HepG2 (cell line): ENCODE measurements at regions not wholly inside any gene's neighbourhood (a gene's known extent, or its start where the extent isn't known, plus 50 kb on each side); places are given as distances from the start of the nearest gene placed in this dataset.

ENCODE experiments used
- ATAC-seq: fragments of 200-7000 bp; cut with Tn5 transposase; 3 replicates; pipeline ENCODE4 v1.9.1; 2020; ENCODE audit warnings: mild to moderate bottlenecking, moderate library complexity
- BruUV-seq: library from RNA; stranded (reverse); fragments of 400-500 nt; replicated peaks from 2 replicates; lab custom pipeline; 2021; lab: Mats Ljungman, UMichigan
- CTCF ChIA-PET: fragments of 300-600 bp; formaldehyde crosslinking; extraction: SDS; loops from one replicate; lab custom pipeline; 2021; ENCODE audit warnings: low total read pairs, inconsistent platforms, low intra/inter-chr PET ratio; lab: Yijun Ruan, JAX
- POLR2A ChIA-PET: fragments of 350-600 bp; sonication (Branson Sonifier 250); formaldehyde crosslinking; loops from one replicate; lab custom pipeline; 2020; ENCODE audit warnings: antibody characterized with exemption, inconsistent platforms; lab: Yijun Ruan, JAX
- DNase-seq: peaks from one replicate; pipeline ENCODE4 v3.0.0-alpha.2; 2015; ENCODE audit warnings: low spot score
- FAIRE-seq: peaks from 3 replicates; lab custom pipeline; 2011; peaks lifted over from hg19 to GRCh38; lab: Jason Lieb, UNC
- H2AFZ ChIP-seq: one replicate; pipeline ENCODE4 v1.6.1; 2011; ENCODE audit warnings: low read length, inconsistent platforms
- H3K27ac ChIP-seq: fragments of 300-600 bp; 3 replicates; pipeline ENCODE4 v1.8.0; 2011; ENCODE audit warnings: mixed run types, mild to moderate bottlenecking, mixed read lengths, low read length, inconsistent platforms; ENCODE audit not compliant: insufficient read depth; ENCODE audit errors: extremely low read length
- H3K27me3 ChIP-seq, 2 experiments: fragments of 200-600 bp in 1 of 2; 2 replicates in 1 of 2; 3 replicates in 1 of 2; pipeline versions ENCODE4 v1.6.0 to v1.8.0; 2011; ENCODE audit warnings: low read length in 2 of 2, mild to moderate bottlenecking in 2 of 2, moderate library complexity in 2 of 2, inconsistent platforms in 1 of 2; ENCODE audit not compliant: insufficient read depth in 2 of 2, control insufficient read depth in 1 of 2
- H3K36me3 ChIP-seq, 2 experiments: fragments of 200-600 bp in 1 of 2; replicated peaks in 1 of 2; 2 replicates in 1 of 2; 3 replicates in 1 of 2; pipeline versions ENCODE4 v1.5.1 to v1.8.0; 2011; ENCODE audit warnings: low read length in 2 of 2, inconsistent platforms in 1 of 2; ENCODE audit not compliant: insufficient read depth in 2 of 2, control insufficient read depth in 1 of 2
- H3K4me1 ChIP-seq: 2 replicates; pipeline ENCODE4 v1.5.1; 2012; ENCODE audit warnings: low read length, inconsistent platforms; ENCODE audit not compliant: insufficient read depth
- H3K4me2 ChIP-seq: 2 replicates; pipeline ENCODE4 v1.6.0; 2011; ENCODE audit warnings: low read depth, low read length, inconsistent platforms
- H3K4me3 ChIP-seq, 3 experiments: fragments of 200-600 bp in 1 of 3; sonication (generic), shearing (Covaris generic) in 1 of 3; replicated peaks in 1 of 3; 2 replicates each; pipeline ENCODE4 v1.5.1; 2011 to 2016; ENCODE audit warnings: low read length in 3 of 3, inconsistent platforms in 2 of 3, low read depth in 2 of 3, mild to moderate bottlenecking in 2 of 3, control low read depth in 1 of 3, mixed read lengths in 1 of 3; ENCODE audit not compliant: insufficient read depth in 1 of 3
- H3K79me2 ChIP-seq: one replicate; pipeline ENCODE4 v1.6.1; 2011; ENCODE audit warnings: low read length, inconsistent platforms; ENCODE audit not compliant: insufficient read depth
- H3K9ac ChIP-seq: 2 replicates; pipeline ENCODE4 v1.6.0; 2011; ENCODE audit warnings: mild to moderate bottlenecking, low read depth, low read length, inconsistent platforms; ENCODE audit not compliant: insufficient read depth
- H3K9me3 ChIP-seq: 2 replicates; pipeline ENCODE4 v1.5.1; 2012; ENCODE audit warnings: mild to moderate bottlenecking, low read length
- H4K20me1 ChIP-seq: 2 replicates; pipeline ENCODE4 v1.6.0; 2011; ENCODE audit warnings: inconsistent platforms, mild to moderate bottlenecking, low read length, moderate library complexity; ENCODE audit not compliant: insufficient read depth
- ADNP ChIP-seq: sonication (generic); formaldehyde crosslinking; IDR thresholded peaks from 2 replicates; pipeline ENCODE4 v1.4.0; 2020; ENCODE audit warnings: missing genetic modification reagents
- AGO1 ChIP-seq: fragments of 200-400 bp; formaldehyde crosslinking; IDR thresholded peaks from 2 replicates; pipeline ENCODE4 v1.6.1; 2017; ENCODE audit warnings: mild to moderate bottlenecking, low read depth, low read length, moderate library complexity; ENCODE audit not compliant: poor library complexity, severe bottlenecking
- AKAP8 ChIP-seq: sonication (generic); formaldehyde crosslinking; IDR thresholded peaks from 2 replicates; pipeline ENCODE4 v1.5.1; 2020; ENCODE audit warnings: mild to moderate bottlenecking, missing genetic modification reagents
- ARHGAP35 ChIP-seq: sonication (generic); formaldehyde crosslinking; IDR thresholded peaks from 2 replicates; pipeline ENCODE4 v1.9.0; 2022; ENCODE audit warnings: mild to moderate bottlenecking, inconsistent platforms, moderate library complexity, missing genetic modification reagents, borderline replicate concordance
- DR1 ChIP-seq: sonication (generic); formaldehyde crosslinking; IDR thresholded peaks from 2 replicates; pipeline ENCODE4 v1.8.0; 2021; ENCODE audit warnings: mild to moderate bottlenecking, missing genetic modification reagents, inconsistent platforms
- FLYWCH1 ChIP-seq: sonication (generic); formaldehyde crosslinking; IDR thresholded peaks from 2 replicates; pipeline ENCODE4 v1.8.1; 2023; ENCODE audit warnings: mild to moderate bottlenecking, missing genetic modification reagents
- FOXA3 ChIP-seq: IDR thresholded peaks from 2 replicates; pipeline ENCODE4 v1.6.1; 2016; ENCODE audit warnings: missing genetic modification reagents, missing compliant biosample characterization
- GATAD2A ChIP-seq: IDR thresholded peaks from 2 replicates; pipeline ENCODE4 v1.6.1; 2016
- HDAC6 ChIP-seq: fragments of 200-600 bp; sonication (generic); IDR thresholded peaks from 2 replicates; pipeline ENCODE4 v1.7.0; 2017; ENCODE audit warnings: mild to moderate bottlenecking, antibody characterized with exemption, low read length, low read depth
- HMG20B ChIP-seq: conservative IDR thresholded peaks from 2 replicates; pipeline ENCODE4 v1.6.1; 2016; ENCODE audit warnings: missing genetic modification reagents, missing compliant biosample characterization
- IRF1 ChIP-seq: sonication (generic); formaldehyde crosslinking; IDR thresholded peaks from 2 replicates; pipeline ENCODE4 v1.4.0; 2020; ENCODE audit warnings: low read depth, mild to moderate bottlenecking, missing genetic modification reagents
- KLF13 ChIP-seq: sonication (generic); formaldehyde crosslinking; IDR thresholded peaks from 2 replicates; pipeline ENCODE4 v1.4.0; 2020; ENCODE audit warnings: mild to moderate bottlenecking, missing genetic modification reagents
- MAZ ChIP-seq, 2 experiments: sonication (generic) in 1 of 2; formaldehyde crosslinking in 1 of 2; IDR thresholded peaks; 2 replicates each; pipeline versions ENCODE4 v1.5.0 to v1.6.1; 2012 to 2020; ENCODE audit warnings: low read depth in 2 of 2, mild to moderate bottlenecking in 2 of 2, borderline replicate concordance in 1 of 2, improper control_type of control experiment in 1 of 2, low read length in 1 of 2, missing genetic modification reagents in 1 of 2, moderate library complexity in 1 of 2
- NFYC ChIP-seq: IDR thresholded peaks from 2 replicates; pipeline ENCODE4 v1.6.1; 2016; ENCODE audit warnings: missing genetic modification reagents, missing compliant biosample characterization
- RARG ChIP-seq: sonication (generic); formaldehyde crosslinking; IDR thresholded peaks from 2 replicates; pipeline ENCODE4 v1.4.0; 2020; ENCODE audit warnings: low read depth, mild to moderate bottlenecking, missing genetic modification reagents
- TCF7L2 ChIP-seq: IDR thresholded peaks from 2 replicates; pipeline ENCODE4 v1.6.1; 2011; ENCODE audit warnings: mild to moderate bottlenecking, low read depth, low read length, moderate library complexity
- U2AF2 ChIP-seq: fragments of 200-400 bp; formaldehyde crosslinking; IDR thresholded peaks from 2 replicates; pipeline ENCODE4 v1.6.1; 2017; ENCODE audit warnings: low read depth, mild to moderate bottlenecking, low read length
- XBP1 ChIP-seq: sonication (generic); formaldehyde crosslinking; IDR thresholded peaks from 2 replicates; pipeline ENCODE4 v1.5.0; 2020; ENCODE audit warnings: missing genetic modification reagents
- ZFX ChIP-seq: sonication (generic); formaldehyde crosslinking; IDR thresholded peaks from 2 replicates; pipeline ENCODE4 v1.4.0; 2020; ENCODE audit warnings: mild to moderate bottlenecking, low read depth, missing genetic modification reagents, moderate library complexity
- ZNF235 ChIP-seq: sonication (generic); formaldehyde crosslinking; IDR thresholded peaks from 2 replicates; pipeline ENCODE4 v1.8.1; 2023; ENCODE audit warnings: mild to moderate bottlenecking, missing genetic modification reagents, borderline replicate concordance
- ZNF547 ChIP-seq: sonication (generic); formaldehyde crosslinking; IDR thresholded peaks from 2 replicates; pipeline ENCODE4 v1.5.1; 2020; ENCODE audit warnings: mild to moderate bottlenecking, missing genetic modification reagents
- ZNF720 ChIP-seq: sonication (generic); formaldehyde crosslinking; IDR thresholded peaks from 2 replicates; pipeline ENCODE4 v1.4.0; 2020; ENCODE audit warnings: missing genetic modification reagents
- ZNF749 ChIP-seq: sonication (generic); formaldehyde crosslinking; IDR thresholded peaks from 2 replicates; pipeline ENCODE4 v1.8.0; 2022; ENCODE audit warnings: mild to moderate bottlenecking, missing genetic modification reagents, moderate library complexity, borderline replicate concordance
- ZSCAN20 ChIP-seq: sonication (generic); formaldehyde crosslinking; IDR thresholded peaks from 2 replicates; pipeline ENCODE4 v1.4.0; 2020; ENCODE audit warnings: missing genetic modification reagents, mild to moderate bottlenecking, borderline replicate concordance
- ZZZ3 ChIP-seq: sonication (generic); formaldehyde crosslinking; IDR thresholded peaks from 2 replicates; pipeline ENCODE4 v1.4.0; 2020; ENCODE audit warnings: missing genetic modification reagents, mild to moderate bottlenecking, borderline replicate concordance
- WGBS: methylation state at CpG from one replicate; pipeline ENCODE4 v1.1.6; 2017; ENCODE audit warnings: low lambda C conversion rate; 5-methylcytosine and 5-hydroxymethylcytosine counted together
- in situ Hi-C: cut with HindIII; loops from 2 replicates; pipeline ENCODE4 v1.10.0; 2017; ENCODE audit warnings: low pct_unique_long_range_greater_than_20kb; ENCODE audit not compliant: extremely low pct_ligation_motif_present
- intact Hi-C: fragments of 100-400 bp; cut with micrococcal nuclease; formaldehyde crosslinking; loops from one replicate; pipeline ENCODE4 v1.10.0; 2022; ENCODE audit not compliant: unreplicated experiment
- TF ChIP-seq, protein P1 (sequence below): sonication (generic); formaldehyde crosslinking; IDR thresholded peaks from 2 replicates; pipeline ENCODE4 v1.4.0; 2020; ENCODE audit warnings: missing genetic modification reagents

DNA sequence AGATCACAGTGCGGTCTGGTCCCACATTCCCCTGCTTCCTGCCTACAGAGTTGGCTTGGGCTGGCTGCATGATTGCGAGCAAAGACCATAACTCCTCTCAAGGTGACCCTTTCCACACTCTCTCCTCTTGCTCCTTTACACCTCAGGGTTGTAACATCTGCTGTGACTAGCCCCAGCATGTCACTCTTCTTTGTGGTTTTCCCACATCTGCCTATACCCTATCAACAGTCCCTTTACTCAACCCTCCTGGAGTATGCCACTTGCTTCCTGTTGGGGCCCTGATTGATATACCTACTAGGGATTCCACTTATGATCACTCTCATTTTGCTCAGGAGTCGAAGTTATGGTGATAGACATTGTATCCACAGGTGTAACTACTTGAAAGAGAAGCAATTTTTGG is 58.9 kb upstream of the SGK1 start (continued):
- TF ChIP-seq MAZ (IDR thresholded peaks at IDR 0.05; ENCODE audit: borderline replicate concordance, low read depth, low read length) (no peak), MAZ (CRISPR knock-in tag; IDR thresholded peaks at IDR 0.05; ENCODE audit: low read depth) (no peak), ADNP (CRISPR knock-in tag) (no peak), ZZZ3 (CRISPR knock-in tag) (no peak), ARHGAP35 (CRISPR knock-in tag) (no peak), ZNF547 (CRISPR knock-in tag) (no peak), HDAC6 (no peak), TCF7L2 (no peak), GATAD2A (no peak)
- TF ChIP-seq, all 625 proteins: peak for 0

DNA sequence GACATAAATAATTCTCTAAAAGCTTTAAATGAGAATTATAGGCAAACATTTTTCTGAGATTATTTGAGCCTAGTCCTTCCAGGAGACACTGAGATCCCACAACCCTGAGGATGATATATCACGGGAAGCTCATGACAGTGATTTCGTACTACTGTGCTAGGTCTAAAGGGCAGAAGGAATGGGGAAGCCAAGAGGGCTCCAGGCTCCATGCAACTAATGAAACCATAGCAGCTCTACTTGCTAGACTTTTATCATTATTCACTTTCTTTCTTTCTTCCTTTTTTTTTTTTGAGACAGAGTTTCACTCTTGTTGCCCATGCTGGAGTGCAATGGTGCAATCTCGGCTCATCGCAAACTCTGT is 57.3 kb upstream of the SGK1 start:
- H3K9me3 ChIP-seq: no peaks in the 10 kb centered on the region
- POLR2A ChIA-PET: interaction anchor here (0.6 kb wide), 1 partner anchor 22 kb away, joined by 3 read pairs; no protein-coding TSS in a partner anchor
- BruUV-seq: no TSS peak
- CTCF ChIA-PET: no interaction called here
- H3K36me3 ChIP-seq: no peaks in the 10 kb centered on the region
- DNase-seq (no peak), ATAC-seq (no peak), FAIRE-seq (no peak)
- H3K27me3 ChIP-seq: peaks cover 0 to 3% of the 10 kb centered on the region in 2 experiments; a peak in 2 of 5 replicates
- no peak overlapping the region for H3K9ac ChIP-seq
- in situ Hi-C loops (no loop called here), intact Hi-C loops (no loop called here)
- H2AFZ ChIP-seq: no peak overlapping the region
- H3K79me2 ChIP-seq: no peaks in the 10 kb centered on the region
- H3K4me3 ChIP-seq: no peak overlapping the region
- no peaks in the 10 kb centered on the region for H3K4me1 ChIP-seq
- no peak overlapping the region for H3K4me2 ChIP-seq
- H3K27ac ChIP-seq: no peak overlapping the region
- WGBS: 49% methylated on average over 4 of the region's 4 CpGs
- no peaks in the 10 kb centered on the region for H4K20me1 ChIP-seq
- no peak for TF ChIP-seq FLYWCH1 (CRISPR knock-in tag)
- TF ChIP-seq HMG20B: no peak
- no peak for TF ChIP-seq DR1 (CRISPR knock-in tag)
- TF ChIP-seq ZNF749 (CRISPR knock-in tag): no peak
- no peak for TF ChIP-seq NFYC
- TF ChIP-seq RARG (CRISPR knock-in tag): no peak
- no peak for TF ChIP-seq ZNF235
- no peak for TF ChIP-seq AKAP8 (CRISPR knock-in tag)
- TF ChIP-seq KLF13: no peak
- no peak for TF ChIP-seq AGO1
- no peak for TF ChIP-seq U2AF2
- TF ChIP-seq ZNF720: no peak
- TF ChIP-seq FOXA3 (CRISPR knock-in tag): no peak
- TF ChIP-seq XBP1 (CRISPR knock-in tag): no peak
- TF ChIP-seq IRF1 (CRISPR knock-in tag): no peak
- TF ChIP-seq ZSCAN20 (CRISPR knock-in tag): no peak
- TF ChIP-seq ZFX (CRISPR knock-in tag): no peak
- TF ChIP-seq, protein P1, sequence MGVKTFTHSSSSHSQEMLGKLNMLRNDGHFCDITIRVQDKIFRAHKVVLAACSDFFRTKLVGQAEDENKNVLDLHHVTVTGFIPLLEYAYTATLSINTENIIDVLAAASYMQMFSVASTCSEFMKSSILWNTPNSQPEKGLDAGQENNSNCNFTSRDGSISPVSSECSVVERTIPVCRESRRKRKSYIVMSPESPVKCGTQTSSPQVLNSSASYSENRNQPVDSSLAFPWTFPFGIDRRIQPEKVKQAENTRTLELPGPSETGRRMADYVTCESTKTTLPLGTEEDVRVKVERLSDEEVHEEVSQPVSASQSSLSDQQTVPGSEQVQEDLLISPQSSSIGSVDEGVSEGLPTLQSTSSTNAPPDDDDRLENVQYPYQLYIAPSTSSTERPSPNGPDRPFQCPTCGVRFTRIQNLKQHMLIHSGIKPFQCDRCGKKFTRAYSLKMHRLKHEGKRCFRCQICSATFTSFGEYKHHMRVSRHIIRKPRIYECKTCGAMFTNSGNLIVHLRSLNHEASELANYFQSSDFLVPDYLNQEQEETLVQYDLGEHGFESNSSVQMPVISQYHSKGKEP: no peak
